HG03575 (cell line): ENCODE measurements at regions not wholly inside any gene's neighbourhood (a gene's known extent, or its start where the extent isn't known, plus 50 kb on each side); places are given as distances from the start of the nearest gene placed in this dataset.

ENCODE experiments used
- ATAC-seq: cut with Tn5 transposase; IDR thresholded peaks from one replicate; pipeline ENCODE4 v1.9.1; 2021; ENCODE audit not compliant: unreplicated experiment, insufficient number of reproducible peaks, low FRiP score; ENCODE audit errors: extremely low read depth

DNA sequence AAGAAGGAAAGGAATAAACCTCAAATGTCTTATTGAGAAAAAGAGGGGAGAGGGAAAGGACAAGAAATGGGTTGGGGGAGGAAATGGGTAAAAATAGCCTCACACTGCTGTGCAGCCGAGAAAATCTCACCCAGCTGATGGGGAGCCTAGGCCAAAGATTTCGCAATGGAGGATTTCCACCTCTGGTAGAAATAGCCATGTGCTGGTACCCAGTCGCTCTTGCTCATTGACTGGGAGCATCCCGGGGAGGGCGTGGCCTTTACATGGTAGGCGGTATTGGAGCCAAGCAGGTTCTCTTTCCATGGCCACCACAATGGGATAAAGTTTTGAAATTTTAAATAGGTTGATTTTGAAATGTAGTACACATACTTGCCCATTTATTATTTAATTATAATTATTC lies 255.1 kb upstream of the LDB2 start:
- no peak for ATAC-seq

DNA sequence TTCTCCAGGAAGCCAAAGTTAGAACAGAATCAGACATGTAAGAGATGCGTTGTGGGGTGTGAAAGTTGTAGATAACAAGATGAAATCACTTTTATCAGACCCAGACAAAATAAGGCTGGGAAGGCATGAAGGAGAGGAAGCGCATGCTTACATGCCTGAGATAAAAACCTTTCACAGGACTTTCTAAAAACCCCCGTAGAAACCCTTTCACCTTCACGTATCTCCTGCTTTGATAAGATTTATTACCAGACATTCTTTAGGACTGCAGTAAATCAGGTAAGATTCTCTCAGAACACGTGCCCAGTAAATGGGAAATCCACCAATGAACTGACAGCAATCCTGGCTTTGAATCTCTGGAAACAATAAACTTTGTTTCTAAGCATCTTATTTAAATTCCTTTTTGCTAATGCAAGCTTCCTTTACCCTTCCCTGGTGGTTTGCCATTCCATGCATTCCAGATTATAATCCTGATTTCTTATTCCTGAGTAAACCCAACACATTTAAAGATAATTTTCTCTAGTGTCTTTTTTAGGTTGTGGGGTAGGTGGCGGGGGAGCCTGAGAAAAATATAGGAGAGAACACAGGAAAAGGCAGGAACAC lies 254.6 kb upstream of the LDB2 start:
- no peak for ATAC-seq

DNA sequence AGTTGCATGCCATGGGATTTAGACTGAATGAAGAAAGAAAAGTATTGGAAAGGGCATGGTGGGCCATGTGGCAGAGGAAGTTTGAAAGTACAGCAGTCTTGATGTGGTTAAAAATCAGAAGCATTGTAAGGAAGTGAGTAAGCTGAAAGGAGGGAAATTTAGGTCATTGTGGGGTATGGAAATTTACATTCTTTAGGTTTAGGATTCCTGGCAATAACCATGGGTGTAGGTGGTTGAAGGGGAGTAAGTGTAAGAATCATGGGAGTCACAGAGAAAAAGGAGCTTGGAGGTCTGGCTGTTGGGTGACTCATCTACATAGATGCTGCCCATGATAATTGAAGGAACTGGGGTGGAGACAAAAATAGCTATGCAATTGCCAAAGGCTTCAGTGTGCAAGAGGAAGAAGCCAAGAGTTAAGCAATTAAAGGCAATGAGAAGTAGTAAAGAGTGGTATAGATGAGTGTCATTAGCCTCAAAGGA lies 243.8 kb upstream of the LDB2 start:
- ATAC-seq: no peak

DNA sequence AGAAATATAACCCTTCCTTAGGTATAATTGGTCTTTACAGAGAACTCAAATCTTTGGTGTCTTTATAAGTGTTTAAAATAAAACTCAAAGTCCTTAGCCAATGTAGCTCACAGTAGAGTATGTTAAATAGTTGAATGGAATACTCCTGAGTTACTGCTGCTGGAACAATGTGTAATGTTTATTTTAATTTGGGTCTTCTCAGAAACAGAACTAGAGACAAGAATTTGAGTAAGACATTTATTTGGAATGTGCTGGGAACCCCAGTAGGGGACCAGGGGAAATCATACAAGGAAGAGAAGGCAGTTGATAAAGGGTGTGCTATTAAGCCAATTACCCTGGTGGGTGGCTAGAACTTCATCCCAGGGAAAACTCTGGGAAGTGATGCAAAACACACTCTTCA lies 240.4 kb upstream of the LDB2 start:
- no peak for ATAC-seq

DNA sequence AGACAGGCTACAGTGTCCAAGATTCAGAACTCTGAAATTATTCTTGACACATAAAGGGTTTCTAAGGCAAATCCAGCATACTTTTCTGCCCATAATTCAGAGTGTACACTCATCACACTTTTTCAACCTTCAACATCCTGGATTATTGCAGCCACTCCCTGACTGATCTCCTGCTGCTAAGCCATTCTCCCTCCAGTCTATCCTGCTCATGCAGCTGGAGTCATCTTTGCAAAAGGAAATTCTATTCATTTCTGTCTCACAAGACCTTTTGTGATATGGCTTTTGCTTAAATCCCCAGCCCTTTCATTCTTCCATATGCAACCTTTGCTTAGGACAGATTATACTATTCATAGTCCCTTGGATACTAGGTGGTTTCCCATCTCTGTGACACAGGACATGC lies 236.1 kb upstream of the LDB2 start:
- no peak for ATAC-seq

DNA sequence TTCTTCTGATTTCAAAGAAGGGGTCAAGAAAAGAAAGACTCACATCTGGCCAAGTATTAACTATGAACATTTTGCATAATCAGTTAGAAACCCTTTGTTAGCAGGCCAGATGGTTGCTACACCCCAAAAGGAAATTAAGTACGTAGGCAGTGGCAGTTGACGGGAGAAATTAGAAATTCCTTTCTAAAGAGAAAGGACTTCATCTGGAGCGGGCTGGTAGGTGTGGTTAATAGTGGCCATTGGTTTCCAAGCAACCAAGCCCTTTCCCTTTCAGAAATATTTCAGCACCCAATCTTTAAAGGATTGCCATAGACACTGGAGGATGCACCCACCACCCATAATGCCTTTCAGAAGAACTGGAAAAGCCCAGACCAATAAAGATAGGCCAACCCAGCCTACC lies 235.7 kb upstream of the LDB2 start:
- no peak for ATAC-seq

DNA sequence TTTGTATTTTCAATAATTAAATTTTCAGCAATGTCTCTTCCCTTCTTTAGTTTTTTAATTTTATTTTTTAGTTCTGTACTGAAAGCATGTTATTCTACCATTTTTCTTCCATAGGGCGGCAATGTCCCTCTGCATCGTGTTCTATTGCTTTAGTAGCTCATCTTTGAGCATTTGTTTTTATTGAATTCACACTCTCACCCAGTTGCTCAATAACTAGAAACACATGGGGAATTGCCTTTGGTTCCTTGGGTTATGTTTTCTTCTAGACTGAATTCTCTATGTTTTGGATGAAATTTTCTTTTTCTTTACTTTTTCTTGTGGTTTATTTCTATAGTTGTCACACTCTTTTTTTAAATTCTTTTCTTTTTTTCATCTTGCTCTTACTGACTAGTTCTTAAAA lies 233.8 kb upstream of the LDB2 start:
- no peak for ATAC-seq

DNA sequence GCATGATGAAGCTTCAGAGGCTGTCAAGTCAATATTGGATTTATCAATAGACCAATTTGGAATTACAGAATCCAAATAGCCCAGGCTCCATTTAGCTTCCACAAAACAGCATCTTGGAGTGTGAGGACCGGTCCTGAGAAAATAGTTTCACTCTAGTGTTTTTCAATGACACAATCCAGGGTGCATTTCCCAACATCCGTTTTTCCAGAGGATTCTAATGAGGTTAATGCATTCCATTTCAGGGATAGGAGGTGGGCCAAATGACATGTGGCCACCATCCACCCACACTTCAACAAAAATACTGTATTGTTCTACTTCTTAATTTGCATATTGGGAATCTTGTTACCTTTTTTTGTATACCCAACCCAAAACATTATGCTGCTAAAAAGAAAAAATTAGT lies 229.8 kb upstream of the LDB2 start:
- no peak for ATAC-seq

DNA sequence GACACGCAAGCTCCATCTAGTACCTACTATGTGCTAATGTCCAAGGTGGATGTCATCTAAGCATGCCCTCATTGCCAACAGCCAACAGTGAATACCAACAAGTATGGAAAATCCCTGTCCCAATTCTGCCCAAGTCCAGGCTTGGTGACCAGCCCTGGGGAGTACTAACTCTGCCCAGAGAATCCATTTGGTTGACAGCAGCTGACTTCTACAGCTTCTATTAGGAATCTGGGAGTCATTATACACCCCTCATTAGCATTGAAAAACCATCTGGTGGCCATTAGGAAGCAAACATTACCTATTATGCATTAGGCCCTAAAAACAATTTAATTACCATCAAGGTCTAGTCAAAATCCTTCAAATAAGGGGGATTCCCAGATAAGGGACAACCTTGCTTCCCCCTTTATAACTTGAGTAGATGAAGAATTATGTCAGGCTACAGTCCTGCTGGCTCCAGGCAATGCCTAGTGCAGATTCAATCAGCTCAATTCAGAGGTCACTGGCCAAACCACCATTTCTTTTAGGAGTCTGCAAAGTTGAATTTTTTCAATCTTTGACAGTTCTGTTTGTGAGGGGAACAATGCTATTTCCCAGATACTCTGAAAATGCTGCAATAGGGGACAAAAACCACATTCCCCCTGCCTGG lies 228.0 kb upstream of the LDB2 start:
- ATAC-seq: no peak

DNA sequence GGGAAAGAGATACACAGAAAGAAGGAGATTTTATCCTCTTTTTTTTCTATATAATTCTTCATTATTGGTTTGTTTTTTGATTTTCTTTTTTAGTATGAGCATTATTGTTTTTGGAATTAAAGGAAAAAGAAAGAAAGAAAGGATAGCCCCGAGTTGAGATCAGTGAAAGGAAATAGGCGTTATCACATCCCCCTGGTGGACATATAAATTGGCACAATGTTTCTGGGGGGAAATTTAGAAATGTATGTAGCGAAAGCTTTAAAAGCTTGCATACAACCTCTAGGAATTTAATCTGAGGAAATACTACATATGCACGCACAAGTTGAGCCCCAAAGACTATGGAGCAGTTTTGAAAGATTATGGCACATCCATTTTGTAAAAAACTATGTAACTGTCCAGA lies 226.3 kb upstream of the LDB2 start:
- no peak for ATAC-seq

DNA sequence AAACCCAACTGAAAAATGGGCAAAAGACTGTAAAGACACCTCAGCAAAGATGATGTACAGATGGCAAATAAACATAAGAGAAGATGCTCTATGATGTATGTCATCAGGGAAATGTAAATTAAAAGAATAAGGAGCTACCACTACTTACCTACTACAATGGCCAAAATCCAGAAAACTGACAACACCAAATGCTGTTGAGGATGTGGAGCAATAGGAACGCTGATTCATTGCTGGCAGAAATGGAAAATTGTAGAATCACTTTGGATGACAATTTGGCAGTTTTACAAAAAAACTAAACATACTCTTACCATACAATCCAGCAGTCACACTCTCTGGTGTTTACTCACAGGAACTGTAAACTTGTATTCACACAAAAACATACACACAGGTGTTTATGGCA lies 222.3 kb upstream of the LDB2 start:
- ATAC-seq: no peak

DNA sequence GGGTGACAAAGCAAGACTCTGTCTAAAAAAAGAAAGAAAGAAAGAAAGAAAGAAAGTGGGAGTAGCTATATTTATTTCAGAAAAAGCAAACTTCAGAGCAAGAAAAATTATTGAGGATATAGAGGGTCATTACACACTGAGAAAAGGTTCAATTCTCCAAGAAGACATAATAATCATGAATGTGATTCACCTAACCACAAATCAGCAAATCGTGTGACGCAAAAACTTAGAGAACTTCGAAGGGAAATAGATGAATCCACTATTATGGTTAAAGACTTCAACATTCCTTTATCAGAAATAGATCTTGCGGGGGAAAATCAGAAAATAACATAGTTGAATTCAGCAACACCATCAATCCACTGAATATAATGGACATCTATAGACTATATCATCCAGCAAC lies 219.3 kb upstream of the LDB2 start:
- ATAC-seq: no peak

DNA sequence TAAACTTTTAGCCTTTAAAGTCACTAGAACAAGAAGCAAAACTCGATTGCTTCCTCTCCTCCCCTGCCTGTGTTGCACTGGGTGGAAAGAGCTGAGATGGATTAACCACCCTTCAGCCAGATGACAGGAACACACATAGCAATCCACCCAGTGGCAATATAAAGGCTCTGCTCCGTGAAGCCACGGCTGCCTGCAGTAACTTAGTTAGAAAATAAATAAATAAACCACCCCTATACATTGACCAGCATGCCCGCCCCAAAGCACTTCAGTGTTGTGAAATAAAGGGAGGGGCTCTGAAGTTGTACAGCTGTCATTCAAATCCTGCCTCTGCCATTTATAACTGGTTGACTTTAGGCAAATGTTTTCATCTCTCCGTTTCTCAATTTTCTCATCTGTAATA lies 217.1 kb upstream of the LDB2 start:
- ATAC-seq: no peak

DNA sequence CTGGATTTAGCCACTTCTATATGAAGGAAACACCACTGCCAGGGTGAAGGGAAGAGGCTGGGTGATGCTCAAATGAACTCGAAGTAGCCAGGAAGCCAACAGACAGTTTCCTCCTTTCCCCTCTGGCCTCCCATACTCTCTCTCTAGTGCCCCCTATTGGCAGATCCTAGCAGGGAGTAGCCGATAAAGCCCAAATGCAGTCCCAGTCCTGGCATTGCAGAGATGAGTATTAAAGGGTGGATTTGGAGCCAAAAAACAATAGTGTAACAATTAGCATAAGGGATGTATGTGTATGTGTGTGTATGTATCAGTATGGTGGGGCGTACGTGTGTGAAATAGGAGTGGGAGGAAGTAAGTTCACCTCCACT lies 213.8 kb upstream of the LDB2 start:
- ATAC-seq: no peak

DNA sequence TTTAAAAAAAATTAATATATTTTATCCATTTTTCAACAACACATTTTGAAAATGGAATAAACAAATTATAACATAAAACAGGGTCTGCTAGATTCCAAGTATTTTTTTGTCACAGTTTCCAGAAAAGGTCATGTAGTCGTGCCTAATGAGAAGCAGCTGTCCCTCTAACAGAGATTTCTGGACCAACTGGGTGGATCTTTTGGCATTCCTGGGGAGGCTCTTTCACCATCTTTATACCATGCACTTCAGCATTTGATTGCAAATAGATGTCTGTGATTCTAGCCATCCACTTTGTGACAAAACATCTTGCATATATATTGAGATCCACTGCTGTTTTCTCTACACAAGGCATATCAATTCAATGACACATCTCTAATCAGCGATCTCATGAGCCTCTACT lies 210.7 kb upstream of the LDB2 start:
- ATAC-seq: no peak

DNA sequence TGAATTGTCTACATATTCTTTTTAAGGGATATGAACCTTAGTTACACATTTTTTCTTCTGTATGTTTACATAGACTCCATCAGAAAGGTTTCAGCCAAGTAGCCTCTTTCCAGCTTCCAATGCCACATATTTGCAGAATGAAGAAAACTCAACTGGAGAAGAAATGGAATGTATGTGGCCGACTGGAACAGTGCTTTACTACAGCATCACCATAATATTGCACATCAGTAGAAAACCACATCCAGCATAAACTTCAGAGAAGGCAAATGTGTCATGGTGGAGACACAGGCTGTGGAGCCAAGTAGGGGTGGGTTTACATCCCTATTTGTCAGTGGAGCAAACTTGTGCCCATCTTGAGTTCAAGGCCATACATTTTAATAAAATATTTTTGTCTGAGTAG lies 204.8 kb upstream of the LDB2 start:
- no peak for ATAC-seq

DNA sequence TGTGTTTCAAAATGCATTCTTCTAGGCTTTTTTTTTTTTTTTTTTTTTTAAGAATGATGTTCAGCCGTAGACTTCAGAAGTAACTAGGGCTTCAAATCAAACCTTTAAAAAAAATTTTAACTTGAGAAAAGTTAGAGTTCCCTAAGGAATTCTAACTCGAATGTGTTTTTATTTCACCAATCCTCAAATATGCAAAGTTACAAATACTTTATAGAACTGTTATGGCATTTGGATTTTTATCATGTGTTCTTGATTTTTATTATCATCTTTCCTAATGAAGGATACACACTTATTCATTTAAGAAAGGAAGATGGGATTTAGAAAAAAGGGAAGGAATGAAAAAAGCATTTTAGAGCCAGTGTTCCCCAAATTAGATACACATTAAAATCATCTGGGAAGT lies 200.6 kb upstream of the LDB2 start:
- ATAC-seq: no peak

DNA sequence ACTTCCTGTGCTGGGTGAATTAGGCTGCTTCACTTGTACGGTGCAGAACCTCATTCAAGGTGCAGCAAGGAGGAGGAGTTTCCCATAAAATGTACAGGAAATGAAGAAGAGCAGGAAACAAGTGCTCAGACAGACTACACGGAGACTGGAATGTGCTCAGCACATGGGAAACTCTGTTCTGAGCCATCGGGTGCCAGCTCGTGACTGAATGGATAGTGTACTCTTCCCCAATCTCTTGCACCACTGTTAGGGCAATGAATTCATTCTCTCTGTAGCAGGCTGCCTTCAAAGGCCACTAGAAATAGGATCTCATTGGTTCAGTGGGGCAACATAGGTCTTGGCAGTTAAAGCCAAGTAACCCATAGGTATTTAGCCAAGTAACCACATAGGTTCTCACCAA lies 200.0 kb upstream of the LDB2 start:
- ATAC-seq: no peak

DNA sequence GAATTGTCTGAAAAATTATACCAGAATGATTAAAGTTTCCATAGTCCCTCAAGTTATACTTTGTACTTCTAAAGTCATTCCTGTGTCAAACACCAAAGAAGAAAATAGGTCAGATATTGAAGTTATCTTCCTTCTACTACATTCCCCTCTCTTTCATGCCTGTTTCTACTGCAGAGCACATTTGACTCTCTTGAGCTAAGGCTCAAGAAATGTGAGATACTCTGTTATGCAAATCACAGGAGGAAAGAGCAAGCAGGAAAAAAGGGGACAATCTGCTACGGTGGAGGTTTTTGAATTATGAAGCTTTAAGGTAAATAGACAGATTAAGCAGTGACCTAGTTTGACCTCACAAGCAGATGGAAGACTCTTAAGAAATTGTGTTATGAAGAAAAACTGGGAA lies 198.9 kb upstream of the LDB2 start:
- ATAC-seq: no peak

DNA sequence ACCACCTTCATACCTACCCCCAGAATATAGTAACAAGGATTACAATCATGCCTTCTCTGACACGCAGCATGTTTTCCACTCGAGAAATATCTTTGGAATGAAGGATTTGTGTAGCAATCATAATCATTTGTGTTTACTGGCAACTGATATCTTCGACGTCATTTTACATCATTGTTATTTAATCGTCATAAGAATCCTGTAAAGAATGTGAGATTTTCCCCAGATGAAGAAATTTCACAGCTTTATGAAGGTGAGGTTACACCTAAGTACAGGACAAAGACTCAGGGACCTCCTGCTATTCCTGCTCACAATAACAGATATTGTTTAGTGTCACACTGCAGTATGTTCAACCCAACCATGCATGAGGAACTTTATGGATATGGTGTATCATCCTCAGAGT lies 198.2 kb upstream of the LDB2 start:
- no peak for ATAC-seq

DNA sequence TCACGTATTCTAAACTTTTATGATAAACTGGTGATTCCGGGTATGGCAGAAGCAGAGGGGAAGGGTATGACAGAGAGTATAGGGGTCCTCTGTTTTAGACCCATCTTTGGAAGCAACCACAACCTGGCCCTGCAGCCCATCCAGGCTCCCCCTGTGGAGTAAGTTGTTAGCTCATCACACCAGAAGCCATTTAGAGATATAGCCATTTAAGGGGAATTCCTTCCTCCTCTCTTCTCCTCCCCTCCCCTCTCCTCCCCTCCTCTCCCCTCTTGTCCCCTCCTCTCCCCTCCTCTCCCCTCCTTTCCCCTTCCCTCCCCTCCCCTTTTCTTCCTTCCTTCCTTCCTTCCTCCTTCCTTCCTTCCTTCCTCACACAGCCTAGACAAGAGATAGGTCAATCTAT lies 197.3 kb upstream of the LDB2 start:
- ATAC-seq: no peak
